ENCODE measurements at regions not wholly inside any gene's neighbourhood (a gene's known extent, or its start where the extent isn't known, plus 50 kb on each side); places are given as distances from the start of the nearest gene placed in this dataset.

GRCh38 chr1:14514739-14515138, 83.7 kb upstream of the KAZN start:
- TF ChIP-seq EP300 (IDR thresholded peaks at IDR 0.05; ENCODE audit: low read depth) = no peak
- no peak for TF ChIP-seq POLR2A (IDR thresholded peaks at IDR 0.05)
- TF ChIP-seq CTCF (IDR thresholded peaks at IDR 0.05) = no peak
- no peak for TF ChIP-seq POLR2AphosphoS5 (IDR thresholded peaks at IDR 0.05)
- Histone ChIP-seq H3K27me3 (no peaks in the 10 kb centered on the region), H3K27ac (no peak overlapping the region), H3K9me3 (no peaks in the 10 kb centered on the region), H3K36me3 (no peaks in the 10 kb centered on the region), H3K4me3 (no peak overlapping the region), H3K4me1 (peaks cover 0 to 4% (median 0%) of the 10 kb centered on the region in 4 donors)
- DNase-seq = no peak
- intact Hi-C loops (cut with DNase I; ENCODE audit: low total_unique reads) (no loop called here), in situ Hi-C loops (cut with MboI; ENCODE audit: low pct_ligation_motif_present in 1 of 4, low pct_unique_long_range_greater_than_20kb in 1 of 4, low sequenced_read_pairs in 3 of 4) (no loop called here)
- whole genome bisulfite sequencing, 2 donors (ENCODE audit: low coverage in 1 of 2) = 50 to 58% methylated on average over 1 to 2 of the region's 2 CpGs

GRCh38 chr1:14516974-14517840, 81.3 kb upstream of the KAZN start:
- no peak for DNase-seq
- Histone ChIP-seq H3K4me1 (peaks cover 0 to 4% (median 0%) of the 10 kb centered on the region in 4 donors), H3K36me3 (no peaks in the 10 kb centered on the region), H3K4me3 (no peak overlapping the region), H3K27me3 (no peaks in the 10 kb centered on the region), H3K27ac (peak overlapping the region; percentile 12 to 51 (median 30)), H3K9me3 (no peaks in the 10 kb centered on the region)
- TF ChIP-seq CTCF (IDR thresholded peaks at IDR 0.05) (no peak), POLR2AphosphoS5 (IDR thresholded peaks at IDR 0.05) (peak in 2 of 3 donors; percentile 16)
- intact Hi-C loops (cut with DNase I; ENCODE audit: low total_unique reads) (no loop called here), in situ Hi-C loops (cut with MboI; ENCODE audit: low pct_ligation_motif_present in 1 of 4, low pct_unique_long_range_greater_than_20kb in 1 of 4, low sequenced_read_pairs in 3 of 4) (no loop called here)
- 62 to 69% methylated on average over 3 to 6 of the region's 6 CpGs for WGBS, 2 donors (ENCODE audit: low coverage in 1 of 2)

- intact Hi-C loops (cut with DNase I; ENCODE audit: low total_unique reads) = no loop called here
- Histone ChIP-seq H3K27ac (peak overlapping the region in 3 of 4 donors; percentile 23 to 51 (median 38)), H3K9me3 (no peaks in the 10 kb centered on the region), H3K36me3 (no peaks in the 10 kb centered on the region), H3K4me1 (peaks cover 0 to 4% (median 0%) of the 10 kb centered on the region in 4 donors), H3K27me3 (no peaks in the 10 kb centered on the region), H3K4me3 (no peak overlapping the region)
- WGBS, 2 donors (ENCODE audit: low coverage in 1 of 2) = 42 to 48% methylated on average over 1 of the region's 1 CpG
- TF ChIP-seq POLR2A (IDR thresholded peaks at IDR 0.05) = no peak
- TF ChIP-seq POLR2AphosphoS5 (IDR thresholded peaks at IDR 0.05) = no peak
- DNase-seq = no peak
- in situ Hi-C loops (cut with MboI; ENCODE audit: low pct_ligation_motif_present in 1 of 4, low pct_unique_long_range_greater_than_20kb in 1 of 4, low sequenced_read_pairs in 3 of 4) = no loop called here
Measured at GRCh38 chr1:14517841-14518180, 80.7 kb upstream of the KAZN start.

- Histone ChIP-seq H3K27ac (no peak overlapping the region), H3K36me3 (no peaks in the 10 kb centered on the region), H3K27me3 (no peaks in the 10 kb centered on the region), H3K4me1 (peaks cover 0 to 4% (median 0%) of the 10 kb centered on the region in 4 donors), H3K4me3 (no peak overlapping the region), H3K9me3 (no peaks in the 10 kb centered on the region)
- TF ChIP-seq POLR2AphosphoS5 (IDR thresholded peaks at IDR 0.05) (no peak), POLR2A (IDR thresholded peaks at IDR 0.05) (no peak), CTCF (IDR thresholded peaks at IDR 0.05) (no peak), EP300 (IDR thresholded peaks at IDR 0.05; ENCODE audit: low read depth) (no peak)
- no peak for DNase-seq
- in situ Hi-C loops (cut with MboI; ENCODE audit: low pct_ligation_motif_present in 1 of 4, low pct_unique_long_range_greater_than_20kb in 1 of 4, low sequenced_read_pairs in 3 of 4) = no loop called here
- intact Hi-C loops (cut with DNase I; ENCODE audit: low total_unique reads) = no loop called here
- 70% methylated on average over 5 of the region's 5 CpGs; no CpG with 5 or more reads in 1 of the 2 donors for WGBS, 2 donors (ENCODE audit: low coverage in 1 of 2)
Measured at GRCh38 chr1:14519976-14520375, 78.5 kb upstream of the KAZN start.
